Neural crest cell (in vitro differentiated cells): ENCODE measurements at regions not wholly inside any gene's neighbourhood (a gene's known extent, or its start where the extent isn't known, plus 50 kb on each side); places are given as distances from the start of the nearest gene placed in this dataset.

Source experiments
- DNase-seq: peaks from one replicate; pipeline ENCODE4 v3.0.0; 2021; ENCODE audit warnings: low read depth, mixed read lengths, low spot score
- H3K27ac Mint-ChIP-seq: one replicate; pipeline ENCODE4 v1.8.0; 2021; ENCODE audit warnings: mild to moderate bottlenecking, mixed read lengths; ENCODE audit not compliant: unreplicated experiment
- H3K27me3 Mint-ChIP-seq: 2 replicates; pipeline ENCODE4 v1.8.0; 2021; ENCODE audit warnings: low read depth, mild to moderate bottlenecking, mixed read lengths
- H3K36me3 Mint-ChIP-seq: 2 replicates; pipeline ENCODE4 v1.8.0; 2021; ENCODE audit warnings: low read depth, mild to moderate bottlenecking, mixed read lengths
- H3K4me1 Mint-ChIP-seq: 2 replicates; pipeline ENCODE4 v1.8.0; 2021; ENCODE audit warnings: mixed read lengths
- H3K4me3 Mint-ChIP-seq: one replicate; pipeline ENCODE4 v1.8.0; 2021; ENCODE audit warnings: mild to moderate bottlenecking, mixed read lengths
- H3K9me3 Mint-ChIP-seq: 2 replicates; pipeline ENCODE4 v1.8.0; 2021; ENCODE audit warnings: mixed read lengths
- TF ChIP-seq, protein P1 (sequence below): fragments of 200-600 bp; sonication (generic); conservative IDR thresholded peaks from 2 replicates; pipeline ENCODE4 v1.5.0; 2021; ENCODE audit warnings: antibody characterized with exemption, mild to moderate bottlenecking

DNA sequence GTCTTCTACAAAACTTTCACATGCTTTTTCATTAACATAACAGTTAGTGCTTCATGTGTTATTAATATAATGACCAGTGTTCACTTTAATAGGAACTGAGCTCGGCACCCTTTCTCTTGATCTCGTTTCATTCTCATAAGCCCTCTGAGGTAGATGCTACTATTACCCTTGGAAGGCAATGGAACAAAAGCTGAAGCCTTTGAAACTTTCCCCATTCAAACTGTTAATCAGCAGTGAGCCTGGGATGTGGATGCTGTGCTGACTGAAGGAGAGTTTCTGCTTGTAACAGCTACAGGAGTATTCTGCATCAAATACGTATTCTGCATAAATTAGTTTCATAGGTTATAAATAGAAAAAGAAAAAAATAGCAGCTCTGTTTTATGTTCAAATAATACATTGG, 904.0 kb upstream of the CDH2 start:
- no peak for DNase-seq
- TF ChIP-seq, protein P1, sequence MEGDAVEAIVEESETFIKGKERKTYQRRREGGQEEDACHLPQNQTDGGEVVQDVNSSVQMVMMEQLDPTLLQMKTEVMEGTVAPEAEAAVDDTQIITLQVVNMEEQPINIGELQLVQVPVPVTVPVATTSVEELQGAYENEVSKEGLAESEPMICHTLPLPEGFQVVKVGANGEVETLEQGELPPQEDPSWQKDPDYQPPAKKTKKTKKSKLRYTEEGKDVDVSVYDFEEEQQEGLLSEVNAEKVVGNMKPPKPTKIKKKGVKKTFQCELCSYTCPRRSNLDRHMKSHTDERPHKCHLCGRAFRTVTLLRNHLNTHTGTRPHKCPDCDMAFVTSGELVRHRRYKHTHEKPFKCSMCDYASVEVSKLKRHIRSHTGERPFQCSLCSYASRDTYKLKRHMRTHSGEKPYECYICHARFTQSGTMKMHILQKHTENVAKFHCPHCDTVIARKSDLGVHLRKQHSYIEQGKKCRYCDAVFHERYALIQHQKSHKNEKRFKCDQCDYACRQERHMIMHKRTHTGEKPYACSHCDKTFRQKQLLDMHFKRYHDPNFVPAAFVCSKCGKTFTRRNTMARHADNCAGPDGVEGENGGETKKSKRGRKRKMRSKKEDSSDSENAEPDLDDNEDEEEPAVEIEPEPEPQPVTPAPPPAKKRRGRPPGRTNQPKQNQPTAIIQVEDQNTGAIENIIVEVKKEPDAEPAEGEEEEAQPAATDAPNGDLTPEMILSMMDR, result no peak
- Mint-ChIP-seq H3K36me3 (no peaks in the 10 kb centered on the region), H3K4me1 (peaks cover 7% of the 10 kb centered on the region), H3K27ac (no peak overlapping the region), H3K9me3 (no peaks in the 10 kb centered on the region), H3K4me3 (no peak overlapping the region), H3K27me3 (no peaks in the 10 kb centered on the region)

DNA sequence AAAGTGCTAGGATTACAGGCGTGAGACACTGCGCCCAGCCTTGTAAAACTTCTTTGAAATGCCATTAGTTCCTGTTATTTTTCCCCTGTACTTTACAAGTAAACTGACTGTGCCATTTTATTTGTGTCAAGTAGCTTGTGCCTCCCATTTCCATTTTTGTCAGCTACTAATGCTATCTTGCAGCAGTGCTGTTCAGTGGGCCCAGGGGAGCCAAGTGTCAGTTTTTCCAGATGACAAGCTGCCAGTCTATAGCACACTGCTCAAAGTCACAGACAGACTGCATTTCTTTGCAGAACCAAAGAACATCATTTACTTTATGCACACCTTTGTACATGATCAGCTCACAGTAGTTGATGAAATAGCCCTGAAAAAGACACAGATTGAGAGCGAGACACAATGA, 901.3 kb upstream of the CDH2 start:
- H3K4me1 Mint-ChIP-seq, result peaks cover 7% of the 10 kb centered on the region
- no peak overlapping the region for H3K27ac Mint-ChIP-seq
- no peaks in the 10 kb centered on the region for H3K27me3 Mint-ChIP-seq
- no peak overlapping the region for H3K4me3 Mint-ChIP-seq
- TF ChIP-seq, protein P1, result no peak
- H3K9me3 Mint-ChIP-seq, result no peaks in the 10 kb centered on the region
- H3K36me3 Mint-ChIP-seq, result no peaks in the 10 kb centered on the region
- no peak for DNase-seq

DNA sequence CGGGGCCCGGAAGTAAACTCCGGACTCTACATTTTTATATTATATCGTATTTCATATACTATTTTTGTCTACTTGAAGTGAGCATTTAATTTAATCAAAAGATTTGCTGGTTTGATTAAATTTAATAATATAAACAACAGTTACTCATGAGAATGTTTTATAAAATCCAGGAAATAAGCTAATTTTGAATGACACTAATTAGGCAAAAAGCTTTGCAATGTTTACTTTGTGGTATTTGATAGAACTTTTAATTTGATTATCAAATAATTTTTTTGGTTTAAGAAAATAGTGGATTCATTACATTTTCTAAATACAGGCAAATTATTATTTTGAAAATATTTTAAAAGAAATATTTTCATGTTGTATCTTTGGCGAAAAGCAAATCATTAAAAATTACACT, 900.4 kb upstream of the CDH2 start:
- H3K4me1 Mint-ChIP-seq, result peaks cover 7% of the 10 kb centered on the region
- no peak for DNase-seq
- H3K27me3 Mint-ChIP-seq, result no peaks in the 10 kb centered on the region
- H3K4me3 Mint-ChIP-seq, result no peak overlapping the region
- H3K27ac Mint-ChIP-seq, result no peak overlapping the region
- no peaks in the 10 kb centered on the region for H3K36me3 Mint-ChIP-seq
- TF ChIP-seq, protein P1, result no peak
- no peaks in the 10 kb centered on the region for H3K9me3 Mint-ChIP-seq

DNA sequence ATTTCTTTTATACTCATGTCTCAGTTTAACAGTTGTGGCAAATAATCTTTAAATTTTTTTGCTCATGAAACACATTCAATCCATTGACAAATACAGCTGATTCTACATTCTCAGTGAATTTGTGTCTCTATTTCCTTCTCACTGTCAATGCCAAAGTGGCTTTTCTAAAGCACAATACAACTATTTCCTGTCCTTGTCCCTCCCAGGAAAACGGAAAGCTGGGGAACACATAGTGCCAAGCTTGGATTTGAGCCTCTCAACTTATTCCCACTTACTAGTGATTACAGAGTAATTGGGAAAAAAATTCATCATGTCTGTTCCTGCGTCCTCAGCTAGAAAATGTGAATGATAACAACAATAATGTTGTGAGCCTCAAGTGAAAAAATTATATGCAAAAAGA, 899.7 kb upstream of the CDH2 start:
- Mint-ChIP-seq H3K36me3 (no peaks in the 10 kb centered on the region), H3K4me3 (no peak overlapping the region), H3K4me1 (peaks cover 7% of the 10 kb centered on the region), H3K9me3 (no peaks in the 10 kb centered on the region), H3K27ac (no peak overlapping the region), H3K27me3 (no peaks in the 10 kb centered on the region)
- DNase-seq, result no peak
- TF ChIP-seq, protein P1, result no peak

DNA sequence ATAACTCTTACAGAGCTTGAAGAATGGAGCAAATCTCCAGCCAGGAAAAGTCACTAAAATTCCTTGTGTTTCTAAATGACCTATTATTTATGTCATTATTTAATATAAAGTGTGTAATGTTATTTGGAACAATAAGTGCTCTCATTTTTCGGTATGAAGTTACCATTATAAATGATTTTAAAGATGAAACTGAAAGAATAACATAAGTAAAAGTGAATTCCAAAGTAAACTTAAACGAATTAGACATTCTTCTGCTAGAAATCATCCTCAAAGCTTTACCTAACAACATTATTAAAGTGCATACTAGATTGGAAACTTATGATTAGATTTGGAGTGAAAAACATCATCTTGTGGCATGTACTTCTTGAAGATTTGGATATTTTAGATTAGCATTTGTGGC, 897.2 kb upstream of the CDH2 start:
- Mint-ChIP-seq H3K27ac (no peak overlapping the region), H3K27me3 (no peaks in the 10 kb centered on the region), H3K36me3 (no peaks in the 10 kb centered on the region), H3K4me3 (no peak overlapping the region), H3K4me1 (no peaks in the 10 kb centered on the region), H3K9me3 (no peaks in the 10 kb centered on the region)
- TF ChIP-seq, protein P1, result no peak
- no peak for DNase-seq

DNA sequence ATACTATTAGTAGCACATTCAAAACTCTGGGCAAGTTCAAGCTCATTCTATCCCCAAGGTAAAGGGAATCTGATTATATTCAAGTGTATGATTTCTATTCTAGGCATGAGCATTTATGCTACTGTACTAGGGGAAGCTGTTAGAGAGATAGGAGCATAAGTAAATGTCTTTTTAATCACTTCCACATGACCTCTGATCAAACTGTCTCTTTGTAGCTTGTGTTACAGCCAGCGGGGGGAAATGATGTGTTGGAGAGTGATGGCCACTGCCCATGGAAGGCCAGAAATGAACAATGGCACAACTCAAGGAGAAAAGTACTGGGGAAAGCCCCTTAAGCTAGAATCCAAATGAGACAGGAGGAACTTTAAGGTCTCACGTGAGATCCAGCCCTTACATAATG, 894.9 kb upstream of the CDH2 start:
- Mint-ChIP-seq H3K4me3 (no peak overlapping the region), H3K4me1 (no peaks in the 10 kb centered on the region), H3K36me3 (no peaks in the 10 kb centered on the region), H3K27ac (no peak overlapping the region), H3K9me3 (no peaks in the 10 kb centered on the region), H3K27me3 (no peaks in the 10 kb centered on the region)
- no peak for DNase-seq
- TF ChIP-seq, protein P1, result no peak
